LHCN-M2 (cell line): ENCODE measurements at regions not wholly inside any gene's neighbourhood (a gene's known extent, or its start where the extent isn't known, plus 50 kb on each side); places are given as distances from the start of the nearest gene placed in this dataset.

Experiments used
- DNase-seq: peaks from one replicate; pipeline ENCODE4 v3.0.0-alpha.2; 2012; ENCODE audit warnings: low read depth

GRCh38 chr3:180340395-180340794 lies 261.6 kb upstream of the TTC14 start:
- no peak for DNase-seq

DNA sequence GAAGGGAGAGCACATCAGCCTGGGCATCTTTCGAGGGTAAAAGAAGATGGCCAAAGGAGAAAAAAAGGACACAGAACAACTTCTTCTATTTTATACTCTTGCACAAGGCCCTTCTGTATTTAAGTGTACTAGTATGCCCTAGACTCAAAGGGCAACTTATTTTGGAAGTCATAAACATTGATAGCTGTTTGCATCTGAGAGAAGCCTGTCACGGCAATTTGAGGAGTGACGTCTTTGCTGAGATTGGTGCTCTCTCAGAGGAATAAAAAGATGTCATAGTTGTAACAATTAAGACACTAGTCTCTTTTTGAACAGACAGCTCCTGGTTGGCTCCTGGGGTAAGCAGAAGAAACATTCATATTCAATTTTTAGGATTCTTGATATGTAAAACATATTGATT lies 260.4 kb upstream of the TTC14 start:
- no peak for DNase-seq

DNA sequence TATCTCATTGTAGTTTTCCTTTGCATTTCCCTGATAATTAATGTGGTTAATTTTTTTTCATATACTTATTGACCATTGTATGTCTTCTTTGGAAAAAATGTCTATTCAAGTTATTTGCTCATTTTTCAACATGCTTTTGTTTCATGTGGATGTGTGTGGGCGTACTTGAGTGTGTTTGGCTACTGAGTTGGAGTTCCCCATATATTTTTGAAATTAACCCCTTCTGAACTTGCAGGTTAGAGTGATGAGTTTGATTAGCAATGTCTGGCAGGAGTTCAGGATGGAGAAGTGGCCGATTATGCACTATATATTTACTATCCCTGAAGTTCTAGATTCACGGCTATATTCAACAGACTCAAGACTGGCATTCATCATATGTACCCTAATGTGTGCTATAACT lies 250.4 kb upstream of the TTC14 start:
- no peak for DNase-seq

DNA sequence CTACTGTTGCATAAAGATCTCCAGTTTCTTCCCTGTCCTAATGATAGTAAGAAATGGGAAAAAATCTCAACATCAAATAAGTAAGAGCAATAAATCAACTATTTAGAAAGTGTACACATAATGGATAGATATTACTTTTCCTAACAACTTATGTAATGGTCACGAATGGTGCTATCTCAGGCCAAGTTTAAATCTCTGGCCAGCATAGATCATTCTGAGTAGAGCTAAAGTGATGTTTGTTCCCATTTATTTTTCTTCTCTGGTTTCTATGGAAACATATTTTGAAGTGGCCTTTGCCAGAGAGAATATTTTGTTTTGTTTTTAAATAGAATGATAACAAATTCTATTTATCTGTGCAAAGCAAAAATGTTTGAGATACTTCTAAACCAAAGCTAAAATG lies 249.7 kb upstream of the TTC14 start:
- DNase-seq = no peak

DNA sequence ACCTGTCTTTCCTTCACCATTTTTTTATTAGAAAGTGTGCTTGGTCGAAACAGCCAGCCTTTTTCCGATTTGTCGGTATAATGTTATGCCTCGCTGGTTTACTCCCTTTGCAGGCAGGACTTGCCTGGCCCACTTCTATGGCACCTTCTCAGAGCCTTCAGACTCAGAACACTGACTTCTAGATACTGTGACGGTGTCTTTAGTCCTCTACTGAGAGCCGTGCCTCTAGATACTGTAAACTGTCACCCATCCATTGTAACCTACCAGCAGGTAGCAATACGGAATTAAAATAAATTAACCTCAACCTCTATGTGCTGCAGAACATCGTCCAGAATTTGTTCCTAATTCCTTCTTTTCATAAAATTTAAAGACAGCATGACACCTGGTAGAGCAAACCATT lies 247.7 kb upstream of the TTC14 start:
- no peak for DNase-seq

GRCh38 chr3:180358179-180358578 lies 243.8 kb upstream of the TTC14 start:
- no peak for DNase-seq

- DNase-seq = no peak
These were observed 242.7 kb upstream of the TTC14 start for GRCh38 chr3:180359061-180359952.

DNA sequence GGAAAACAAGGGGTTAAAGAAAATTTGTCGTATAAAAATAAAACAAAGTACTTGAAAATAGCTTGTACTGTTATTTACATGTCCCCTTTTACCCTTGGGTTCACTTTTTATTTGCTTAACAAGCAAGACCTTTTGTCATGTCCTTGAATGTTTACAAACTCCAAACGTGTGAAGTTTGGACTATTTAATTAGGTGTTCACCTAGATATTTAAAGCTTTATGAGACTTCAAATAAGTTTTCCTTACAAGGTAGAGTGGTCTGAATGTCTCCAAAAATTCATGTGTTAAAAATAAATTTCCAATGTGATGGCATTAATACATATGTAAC lies 242.0 kb upstream of the TTC14 start:
- DNase-seq = no peak

DNA sequence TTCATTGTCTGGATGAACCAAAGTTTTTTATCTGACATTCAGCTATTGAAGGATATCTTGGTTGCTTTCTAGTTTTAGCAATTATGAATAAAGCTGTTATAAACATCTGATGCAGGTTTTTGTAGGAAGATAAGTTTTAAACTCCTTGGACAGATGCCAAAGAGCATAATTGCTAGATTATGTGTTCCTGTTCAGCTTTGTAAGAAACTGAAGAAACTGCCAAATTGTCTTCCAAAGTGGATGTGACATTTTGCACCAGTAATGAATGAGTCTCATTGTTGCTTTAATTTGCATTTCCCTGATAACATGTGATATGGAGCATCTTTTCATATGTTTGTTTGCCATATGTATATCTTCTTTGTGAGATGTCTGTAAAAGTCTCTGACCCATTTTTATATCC lies 239.9 kb upstream of the TTC14 start:
- DNase-seq = no peak

- DNase-seq = no peak
These were observed 226.1 kb upstream of the TTC14 start for GRCh38 chr3:180375831-180376230.

GRCh38 chr3:180378496-180378895 lies 223.5 kb upstream of the TTC14 start:
- DNase-seq = no peak

DNA sequence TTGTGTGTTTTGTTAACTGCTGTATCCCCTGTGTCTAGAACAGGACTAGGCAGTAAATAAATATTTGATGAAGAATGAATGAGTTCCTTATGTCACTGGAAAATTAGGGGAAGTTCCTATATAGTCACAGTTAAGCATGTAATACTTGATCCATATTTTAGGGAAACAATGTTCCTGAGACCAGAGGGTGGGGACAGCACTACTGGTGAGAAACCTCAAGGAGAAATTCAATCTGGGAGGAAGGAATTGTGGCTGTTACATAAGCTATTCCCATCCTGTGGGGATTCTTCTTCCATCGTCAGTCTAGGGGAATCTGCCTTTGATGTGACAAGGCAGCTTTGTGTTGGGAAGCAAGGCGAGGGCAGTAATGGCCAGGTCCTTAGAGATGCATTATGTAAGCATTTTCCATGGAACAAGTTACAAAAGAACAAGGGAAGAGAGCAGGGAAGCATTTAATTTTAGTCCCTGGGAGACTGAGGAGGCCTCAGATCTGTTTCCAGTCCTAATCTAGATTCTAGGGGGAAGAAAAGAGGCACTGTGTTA lies 219.3 kb upstream of the TTC14 start:
- DNase-seq = no peak

DNA sequence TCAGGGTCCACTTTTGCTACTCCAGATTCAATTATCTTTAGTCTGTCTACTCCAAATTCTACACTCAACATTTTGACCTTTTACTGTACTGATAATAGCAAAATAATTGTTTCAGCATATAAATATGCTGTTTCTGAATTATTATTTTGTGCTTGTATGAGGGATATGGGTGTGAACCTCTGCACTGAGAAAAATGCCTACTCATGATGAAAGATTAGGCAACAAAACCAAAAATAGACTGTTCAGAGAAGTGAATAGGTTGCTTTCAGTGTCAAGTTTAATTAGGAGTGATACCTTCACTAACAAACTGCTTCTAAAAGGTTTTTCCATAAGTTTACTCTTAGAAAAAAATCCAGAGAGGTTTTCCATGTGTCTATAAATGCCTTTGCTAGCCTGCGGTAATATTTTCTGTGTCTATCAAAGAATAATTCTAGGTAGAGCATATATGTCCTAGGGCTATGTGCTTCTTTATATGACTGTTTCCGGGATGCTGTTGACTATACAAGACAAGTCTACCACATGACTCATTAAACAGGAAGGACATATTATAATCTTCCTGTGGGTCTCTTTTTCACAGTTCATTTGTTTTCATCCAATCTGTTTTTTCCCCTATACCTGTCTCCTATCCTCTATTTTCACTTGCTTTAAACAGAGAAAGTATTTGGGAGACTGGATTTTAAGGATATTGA lies 218.5 kb upstream of the TTC14 start:
- DNase-seq = no peak

DNA sequence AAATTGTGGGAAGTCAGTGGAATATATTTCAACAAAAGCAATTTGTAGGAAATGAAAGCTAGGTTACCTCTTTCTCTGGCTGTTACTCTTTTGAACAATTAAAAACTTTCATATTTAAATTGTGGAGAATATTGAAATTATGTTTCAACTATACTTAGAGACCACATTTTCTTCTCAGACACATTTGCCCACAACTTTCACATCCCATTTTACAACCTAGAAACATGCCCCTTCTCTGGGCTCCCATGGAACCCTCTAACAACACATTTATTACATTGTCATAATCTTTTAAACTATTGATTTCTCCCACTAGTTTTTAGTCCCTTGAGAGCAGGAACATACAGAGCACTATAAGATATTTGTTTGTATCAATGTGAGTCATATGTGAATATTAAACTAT lies 211.7 kb upstream of the TTC14 start:
- DNase-seq = no peak

- no peak for DNase-seq
These were observed 211.0 kb upstream of the TTC14 start for GRCh38 chr3:180391001-180391400.

- no peak for DNase-seq
These were observed 200.7 kb upstream of the TTC14 start for GRCh38 chr3:180401226-180401625.

GRCh38 chr3:180402471-180403073 lies 199.4 kb upstream of the TTC14 start:
- no peak for DNase-seq

DNA sequence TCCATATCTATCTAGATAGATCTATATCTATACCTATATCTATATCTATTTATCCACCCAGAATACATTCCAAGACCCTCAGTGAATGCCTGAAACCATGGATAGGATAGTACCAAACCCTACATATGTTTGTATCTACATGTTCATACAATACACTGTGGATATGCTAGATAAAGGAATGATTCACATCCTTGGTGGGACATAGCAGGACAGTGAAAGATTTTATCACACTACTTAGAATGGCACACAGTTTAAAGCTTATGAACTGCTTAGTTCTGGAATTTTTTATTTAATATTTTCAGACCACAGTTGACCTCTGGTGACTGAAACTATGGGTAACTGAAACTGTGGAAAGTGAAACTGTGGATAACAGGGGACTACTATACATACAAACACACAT lies 198.8 kb upstream of the TTC14 start:
- no peak for DNase-seq

DNA sequence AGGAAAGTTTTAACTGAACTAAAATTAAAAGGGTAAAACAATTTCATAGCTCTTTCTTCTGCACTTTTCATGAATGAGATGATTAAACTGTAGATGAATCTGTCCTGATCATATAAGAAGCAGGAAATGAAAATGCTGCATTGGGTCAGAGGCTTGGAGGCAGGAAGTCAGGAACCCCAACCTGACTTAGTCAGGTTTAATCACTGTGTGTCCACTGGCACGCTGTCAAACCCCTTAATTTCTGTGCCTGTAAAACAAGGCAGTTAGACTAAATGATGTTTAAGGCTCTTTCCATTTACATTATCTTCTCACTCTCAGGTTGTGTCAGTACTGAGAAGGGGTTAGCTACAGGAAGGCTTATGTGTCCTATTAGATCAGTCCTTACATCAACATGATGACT lies 193.3 kb upstream of the TTC14 start:
- peak; percentile 58 for DNase-seq

DNA sequence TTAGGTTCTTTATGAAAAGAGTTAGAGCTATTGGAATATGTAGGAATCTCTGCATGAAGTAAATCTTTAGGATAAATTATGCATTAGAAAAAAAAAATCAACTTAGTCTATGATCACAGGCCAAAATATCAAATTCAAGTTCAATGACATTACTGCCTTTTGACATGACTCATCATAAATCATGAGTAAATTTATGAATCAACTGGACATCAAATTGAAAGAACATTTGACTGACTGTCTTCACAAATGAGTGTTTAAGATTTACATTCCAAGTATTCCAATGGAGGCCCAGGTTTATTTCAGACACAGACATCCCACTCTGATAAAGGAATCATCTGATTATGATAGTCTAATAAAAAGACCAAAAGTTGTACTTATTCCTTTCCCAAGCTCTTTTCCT lies 192.8 kb upstream of the TTC14 start:
- DNase-seq = no peak

- no peak for DNase-seq
These were observed 192.1 kb upstream of the TTC14 start for GRCh38 chr3:180409883-180410282.

DNA sequence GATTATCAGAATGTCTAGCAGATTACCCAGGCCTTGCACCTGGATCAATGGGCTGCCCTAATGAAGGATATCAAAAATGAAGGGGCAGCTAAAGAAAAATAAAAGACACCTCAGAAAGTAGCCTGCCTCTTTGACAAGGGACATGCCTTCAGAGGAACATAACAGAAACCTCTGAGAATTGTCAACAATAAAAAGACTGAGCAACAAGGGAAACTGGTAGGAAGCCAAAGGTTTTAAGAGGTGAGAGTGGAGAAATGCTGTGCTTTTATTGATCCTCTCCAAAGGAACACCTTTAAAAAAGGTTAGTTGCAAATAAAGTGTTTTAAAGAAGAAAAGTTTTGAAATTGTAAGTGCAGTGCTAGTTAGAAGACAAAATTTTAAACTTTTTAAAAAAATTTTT lies 187.8 kb upstream of the TTC14 start:
- no peak for DNase-seq
